Fibroblast of lung (primary cell): ENCODE measurements at regions not wholly inside any gene's neighbourhood (a gene's known extent, or its start where the extent isn't known, plus 50 kb on each side); places are given as distances from the start of the nearest gene placed in this dataset.

Experiments used
- DNase-seq, 2 donors: peaks; one replicate each; pipeline versions ENCODE4 v3.0.0 to v3.0.0-alpha.2; 2010; ENCODE audit warnings: low read depth in 2 of 2
- H2AFZ ChIP-seq: 2 replicates; pipeline ENCODE4 v1.5.1; 2012; ENCODE audit warnings: low read length, control low read depth, inconsistent platforms
- H3K27ac ChIP-seq: 2 replicates; pipeline ENCODE4 v1.5.1; 2011; ENCODE audit warnings: low read length, control low read depth; ENCODE audit not compliant: insufficient read depth
- H3K27me3 ChIP-seq: 2 replicates; pipeline ENCODE4 v1.5.1; 2011; ENCODE audit warnings: mild to moderate bottlenecking, low read length; ENCODE audit not compliant: control insufficient read depth, insufficient read depth
- H3K36me3 ChIP-seq: 2 replicates; pipeline ENCODE4 v1.5.1; 2011; ENCODE audit warnings: low read length; ENCODE audit not compliant: control insufficient read depth, insufficient read depth
- H3K4me1 ChIP-seq: 2 replicates; pipeline ENCODE4 v1.5.1; 2011; ENCODE audit warnings: low read length; ENCODE audit not compliant: control insufficient read depth, insufficient read depth; ENCODE audit errors: extremely low read depth
- H3K4me2 ChIP-seq: 2 replicates; pipeline ENCODE4 v1.5.1; 2011; ENCODE audit warnings: low read length, control low read depth; ENCODE audit not compliant: insufficient read depth; ENCODE audit errors: extremely low read depth
- H3K4me3 ChIP-seq, 4 experiments: fragments of 200-600 bp in 1 of 4; sonication (generic) in 1 of 4; replicated peaks in 1 of 4; 2 replicates each; pipeline ENCODE4 v1.5.1; 2011 to 2016; ENCODE audit warnings: low read length in 4 of 4, low read depth in 3 of 4, mild to moderate bottlenecking in 3 of 4, control low read depth in 2 of 4, inconsistent platforms in 1 of 4, mixed read lengths in 1 of 4; ENCODE audit not compliant: insufficient read depth in 1 of 4; ENCODE audit errors: control extremely low read depth in 1 of 4
- H3K79me2 ChIP-seq: 2 replicates; pipeline ENCODE4 v1.5.1; 2012; ENCODE audit warnings: mild to moderate bottlenecking, low read length, inconsistent platforms; ENCODE audit not compliant: control insufficient read depth, insufficient read depth
- H3K9ac ChIP-seq: 2 replicates; pipeline ENCODE4 v1.5.1; 2011; ENCODE audit warnings: mild to moderate bottlenecking, low read length, control low read depth; ENCODE audit not compliant: insufficient read depth
- H3K9me3 ChIP-seq: 2 replicates; pipeline ENCODE4 v1.5.1; 2012; ENCODE audit warnings: low read depth, low read length; ENCODE audit not compliant: control insufficient read depth, insufficient read depth
- H4K20me1 ChIP-seq: 2 replicates; pipeline ENCODE4 v1.5.1; 2011; ENCODE audit warnings: low read length; ENCODE audit not compliant: control insufficient read depth, insufficient read depth; ENCODE audit errors: extremely low read depth
- EZH2 ChIP-seq: IDR thresholded peaks from 2 replicates; pipeline ENCODE4 v1.5.1; 2012; ENCODE audit warnings: low read length, control low read depth, mild to moderate bottlenecking; ENCODE audit errors: missing control alignments
- TF ChIP-seq, protein P1 (sequence below), 2 donors: IDR thresholded peaks in 1 of 2; conservative IDR thresholded peaks in 1 of 2; 1 replicate in 1 of 2; 2 replicates in 1 of 2; pipeline ENCODE4 v1.5.1; 2011 to 2012; ENCODE audit warnings: low read length in 2 of 2, control low read depth in 1 of 2, inconsistent platforms in 1 of 2, low read depth in 1 of 2, mild to moderate bottlenecking in 1 of 2

DNA sequence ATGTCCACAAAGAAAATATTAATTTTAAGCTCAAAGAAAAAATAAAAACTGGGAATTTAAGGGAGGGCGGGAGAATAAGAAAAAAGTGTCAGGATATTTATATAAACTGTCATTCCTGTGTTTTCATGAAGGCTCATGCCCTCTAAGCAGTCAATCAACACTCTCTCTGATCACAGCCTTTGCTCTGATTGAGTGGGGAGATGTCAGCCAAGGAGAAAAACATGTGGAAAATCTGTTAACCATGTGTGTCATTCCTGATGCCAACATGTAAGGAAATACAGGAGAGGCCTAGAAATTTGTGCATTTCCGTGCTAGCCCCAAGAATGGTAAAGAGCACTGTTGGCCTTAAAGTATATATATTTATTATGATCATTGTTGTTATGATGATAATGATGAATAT, 137.9 kb upstream of the IRX5 start:
- Histone ChIP-seq H3K4me2 (no peak overlapping the region), H3K9me3 (no peaks in the 10 kb centered on the region), H3K4me1 (no peaks in the 10 kb centered on the region), H3K4me3 (no peak overlapping the region), H3K79me2 (no peaks in the 10 kb centered on the region), H3K27me3 (no peaks in the 10 kb centered on the region), H3K9ac (no peak overlapping the region), H2AFZ (no peak overlapping the region), H3K36me3 (no peaks in the 10 kb centered on the region), H3K27ac (no peak overlapping the region), H4K20me1 (no peaks in the 10 kb centered on the region)
- DNase-seq: no peak
- no peak for TF ChIP-seq EZH2
- TF ChIP-seq, protein P1, sequence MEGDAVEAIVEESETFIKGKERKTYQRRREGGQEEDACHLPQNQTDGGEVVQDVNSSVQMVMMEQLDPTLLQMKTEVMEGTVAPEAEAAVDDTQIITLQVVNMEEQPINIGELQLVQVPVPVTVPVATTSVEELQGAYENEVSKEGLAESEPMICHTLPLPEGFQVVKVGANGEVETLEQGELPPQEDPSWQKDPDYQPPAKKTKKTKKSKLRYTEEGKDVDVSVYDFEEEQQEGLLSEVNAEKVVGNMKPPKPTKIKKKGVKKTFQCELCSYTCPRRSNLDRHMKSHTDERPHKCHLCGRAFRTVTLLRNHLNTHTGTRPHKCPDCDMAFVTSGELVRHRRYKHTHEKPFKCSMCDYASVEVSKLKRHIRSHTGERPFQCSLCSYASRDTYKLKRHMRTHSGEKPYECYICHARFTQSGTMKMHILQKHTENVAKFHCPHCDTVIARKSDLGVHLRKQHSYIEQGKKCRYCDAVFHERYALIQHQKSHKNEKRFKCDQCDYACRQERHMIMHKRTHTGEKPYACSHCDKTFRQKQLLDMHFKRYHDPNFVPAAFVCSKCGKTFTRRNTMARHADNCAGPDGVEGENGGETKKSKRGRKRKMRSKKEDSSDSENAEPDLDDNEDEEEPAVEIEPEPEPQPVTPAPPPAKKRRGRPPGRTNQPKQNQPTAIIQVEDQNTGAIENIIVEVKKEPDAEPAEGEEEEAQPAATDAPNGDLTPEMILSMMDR (conservative IDR thresholded peaks at IDR 0.05 in 1 of 2, IDR thresholded peaks at IDR 0.05 in 1 of 2; ENCODE audit: low read depth in 1 of 2, low read length in 2 of 2): no peak

DNA sequence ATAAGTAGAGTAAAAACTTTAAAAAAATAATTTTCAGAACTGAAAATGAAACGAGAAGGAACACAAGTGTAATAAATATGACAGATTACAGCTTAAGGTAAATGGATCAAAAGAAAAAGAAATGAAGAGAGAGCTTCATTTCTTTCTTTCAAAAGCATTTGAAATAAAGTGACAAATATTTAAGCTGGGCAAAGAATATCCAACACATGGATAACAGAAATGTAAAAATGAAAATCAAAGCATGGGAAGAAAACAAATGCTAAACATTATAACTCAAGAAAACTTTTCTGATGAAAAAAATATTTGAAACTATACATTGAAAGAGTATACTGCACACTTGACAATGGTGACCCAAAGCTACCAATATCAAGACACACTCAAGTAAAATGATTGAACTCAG, 143.6 kb upstream of the IRX5 start:
- Histone ChIP-seq H3K9me3 (no peaks in the 10 kb centered on the region), H4K20me1 (no peaks in the 10 kb centered on the region), H3K79me2 (no peaks in the 10 kb centered on the region), H3K4me1 (no peaks in the 10 kb centered on the region), H2AFZ (no peak overlapping the region), H3K4me2 (no peak overlapping the region), H3K27me3 (no peaks in the 10 kb centered on the region), H3K36me3 (no peaks in the 10 kb centered on the region), H3K4me3 (no peak overlapping the region), H3K27ac (no peak overlapping the region), H3K9ac (no peak overlapping the region)
- DNase-seq: no peak
- TF ChIP-seq EZH2: no peak
- TF ChIP-seq, protein P1 (conservative IDR thresholded peaks at IDR 0.05 in 1 of 2, IDR thresholded peaks at IDR 0.05 in 1 of 2; ENCODE audit: low read depth in 1 of 2, low read length in 2 of 2): no peak

DNA sequence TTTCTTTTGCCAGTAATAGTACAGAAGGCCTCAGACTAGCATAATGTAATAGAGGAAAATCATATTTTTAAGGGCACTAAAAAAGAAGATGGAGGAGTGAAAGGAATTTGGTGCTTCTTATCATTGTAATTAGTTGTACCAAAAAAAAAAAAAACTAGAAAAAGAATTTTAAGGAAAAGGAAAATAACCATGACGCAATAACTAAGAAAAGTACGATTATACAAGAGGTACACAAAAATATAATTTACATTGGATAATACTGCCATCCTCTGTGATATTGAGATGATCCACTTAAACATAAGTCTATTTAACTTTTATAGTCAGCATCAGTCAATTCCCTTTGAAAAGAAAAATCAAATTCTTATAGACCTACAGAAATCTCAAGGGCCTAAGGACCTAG, 146.7 kb upstream of the IRX5 start:
- no peaks in the 10 kb centered on the region for H3K4me1 ChIP-seq
- TF ChIP-seq, protein P1 (conservative IDR thresholded peaks at IDR 0.05 in 1 of 2, IDR thresholded peaks at IDR 0.05 in 1 of 2; ENCODE audit: low read depth in 1 of 2, low read length in 2 of 2): no peak
- TF ChIP-seq EZH2: no peak
- no peak overlapping the region for H3K4me2 ChIP-seq
- H4K20me1 ChIP-seq: no peaks in the 10 kb centered on the region
- no peak overlapping the region for H3K4me3 ChIP-seq
- no peaks in the 10 kb centered on the region for H3K79me2 ChIP-seq
- H3K9ac ChIP-seq: no peak overlapping the region
- no peaks in the 10 kb centered on the region for H3K27me3 ChIP-seq
- no peak overlapping the region for H3K27ac ChIP-seq
- H3K9me3 ChIP-seq: no peaks in the 10 kb centered on the region
- no peak for DNase-seq
- H2AFZ ChIP-seq: no peak overlapping the region
- H3K36me3 ChIP-seq: no peaks in the 10 kb centered on the region
